ENCODE measurements at regions not wholly inside any gene's neighbourhood (a gene's known extent, or its start where the extent isn't known, plus 50 kb on each side); places are given as distances from the start of the nearest gene placed in this dataset.
"Not testable (repeated sequence)": the region's sequence is repeated elsewhere in the genome, so short reads cannot be mapped to it uniquely, and the experiment has no call there.

- intact Hi-C loops (cut with DNase I) = no loop called here
- no peak for DNase-seq (ENCODE audit: low spot score)
These were observed 437.1 kb downstream of the PRR16 start for GRCh38 chr5:120901199-120901598.

DNA sequence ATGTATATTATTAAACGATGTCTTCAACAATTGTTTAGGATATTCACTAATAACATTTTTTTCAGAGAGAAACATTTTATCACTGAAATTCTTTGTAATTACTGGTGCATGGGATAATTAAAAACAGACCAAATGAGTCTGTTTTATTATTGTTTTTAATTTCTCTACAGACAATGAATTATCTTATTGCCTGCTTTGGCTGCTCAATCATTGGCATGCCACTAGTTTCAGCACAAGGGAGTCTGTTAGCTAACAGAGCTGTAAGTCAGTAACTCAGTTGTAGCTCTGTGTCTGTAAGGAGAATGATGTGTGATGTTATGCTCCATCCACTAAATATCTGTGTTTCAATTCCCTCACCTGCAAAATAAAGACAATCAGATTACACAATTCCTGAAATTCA, 443.9 kb downstream of the PRR16 start:
- intact Hi-C loops (cut with DNase I) = no loop called here
- DNase-seq (ENCODE audit: low spot score) = no peak

DNA sequence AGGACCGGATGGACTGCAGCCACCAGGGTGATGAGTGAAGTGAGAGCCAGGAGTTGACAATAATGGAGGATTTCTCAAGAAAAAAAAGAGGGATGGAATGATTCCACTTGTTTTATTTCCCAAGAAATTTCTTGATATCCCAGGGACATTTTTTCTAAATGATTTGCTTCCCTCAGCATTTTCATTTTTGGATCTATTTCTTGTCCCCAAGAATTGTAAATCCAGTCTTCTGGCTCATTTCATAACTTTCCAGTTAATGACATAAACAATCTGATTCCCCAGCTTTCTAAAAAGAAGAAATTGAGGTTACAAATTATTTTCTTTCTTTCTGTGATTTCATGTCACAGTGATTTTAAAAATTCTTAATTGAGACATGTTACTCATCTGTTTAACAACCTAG, 446.5 kb downstream of the PRR16 start:
- intact Hi-C loops (cut with DNase I) = no loop called here
- DNase-seq (ENCODE audit: low spot score) = no peak

GRCh38 chr5:120913396-120913795, 449.3 kb downstream of the PRR16 start:
- intact Hi-C loops (cut with DNase I) = no loop called here
- no peak for DNase-seq (ENCODE audit: low spot score)

GRCh38 chr5:120917214-120917758, 453.2 kb downstream of the PRR16 start:
- intact Hi-C loops (cut with DNase I) = no loop called here
- no peak for DNase-seq (ENCODE audit: low spot score)

DNA sequence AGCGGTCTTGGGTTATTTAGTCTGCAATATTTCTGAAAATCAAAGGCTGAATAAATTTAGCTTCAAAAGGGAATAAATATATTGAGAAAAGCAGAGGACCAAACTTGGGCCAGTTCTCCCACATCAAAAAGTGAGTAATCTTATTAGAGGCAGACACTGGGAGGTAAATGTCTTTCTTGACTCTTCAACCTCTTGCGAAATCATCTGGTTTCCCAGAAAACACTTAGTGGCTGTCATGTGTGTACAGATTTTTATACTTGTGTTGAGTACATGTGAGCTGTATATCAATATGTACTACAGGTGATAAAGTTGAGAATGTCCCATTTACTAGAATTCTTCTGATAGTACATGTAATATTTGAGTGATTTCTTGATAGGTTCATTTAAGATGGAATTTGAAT, 454.9 kb downstream of the PRR16 start:
- intact Hi-C loops (cut with DNase I) = no loop called here
- DNase-seq (ENCODE audit: low spot score) = no peak

DNA sequence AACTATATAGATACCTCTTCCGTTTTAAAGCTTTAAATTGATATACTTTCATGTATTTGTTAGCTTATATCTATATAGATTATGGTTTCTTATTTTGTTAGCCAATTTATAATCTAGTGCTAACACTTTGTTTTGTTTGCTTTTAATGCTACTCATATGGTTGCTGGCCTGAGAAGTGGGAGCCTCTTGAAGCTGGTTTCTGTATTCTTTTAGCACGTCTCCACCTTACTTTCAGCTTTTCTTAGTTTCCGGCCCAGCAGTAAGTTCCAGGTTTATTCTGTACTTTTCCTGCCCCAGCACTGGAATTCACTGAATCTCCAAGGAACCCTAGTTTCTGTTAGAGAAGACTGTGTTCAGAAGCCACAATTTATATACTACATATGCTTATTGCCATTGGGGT, 458.9 kb downstream of the PRR16 start:
- no peak for DNase-seq (ENCODE audit: low spot score)
- intact Hi-C loops (cut with DNase I) = no loop called here

DNA sequence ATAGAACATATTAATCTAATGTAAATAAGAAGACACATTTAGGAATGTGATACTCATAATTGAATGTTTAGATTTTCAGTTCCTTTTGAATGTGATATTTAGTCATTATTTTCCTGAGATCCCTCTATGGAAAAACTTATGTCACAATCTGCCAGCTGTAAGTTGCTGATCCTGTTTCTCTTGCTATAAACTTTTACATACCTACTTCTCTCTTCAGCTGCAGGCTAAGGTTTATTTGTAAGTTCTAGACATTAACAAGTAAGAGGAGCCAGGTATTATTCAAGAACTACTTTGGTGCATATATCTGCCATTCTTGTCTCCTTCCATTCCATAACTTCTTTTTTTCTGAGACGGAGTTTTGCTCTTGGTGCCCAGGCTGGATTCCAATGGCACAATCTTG, 462.4 kb downstream of the PRR16 start:
- intact Hi-C loops (cut with DNase I) = no loop called here
- DNase-seq (ENCODE audit: low spot score) = no peak

GRCh38 chr5:120927950-120928530, 463.9 kb downstream of the PRR16 start:
- intact Hi-C loops (cut with DNase I) = no loop called here
- no peak for DNase-seq (ENCODE audit: low spot score)

GRCh38 chr5:120932480-120932879, 468.4 kb downstream of the PRR16 start:
- intact Hi-C loops (cut with DNase I) = no loop called here
- DNase-seq (ENCODE audit: low spot score) = no peak

DNA sequence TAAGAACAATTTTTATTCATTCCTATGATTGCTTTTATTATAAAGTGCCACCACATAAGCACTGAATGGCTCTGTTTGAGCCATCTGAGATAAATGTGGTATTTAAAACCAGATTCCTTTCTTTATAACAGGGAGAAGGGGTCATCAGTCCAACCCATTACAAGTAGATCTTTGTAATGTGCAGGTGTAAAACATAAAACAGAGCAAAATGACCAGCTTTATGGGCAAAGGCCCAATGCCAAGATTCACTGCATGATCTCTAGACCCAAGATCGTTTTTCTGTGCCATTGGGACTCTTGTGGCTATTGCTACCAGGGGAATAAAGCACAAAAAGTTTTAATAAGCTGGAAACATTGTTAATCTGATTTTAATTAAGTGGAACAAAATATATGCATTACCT, 469.9 kb downstream of the PRR16 start:
- no peak for DNase-seq (ENCODE audit: low spot score)
- intact Hi-C loops (cut with DNase I) = no loop called here

- DNase-seq (ENCODE audit: low spot score) = peak; percentile 75
- intact Hi-C loops (cut with DNase I) = no loop called here
These were observed 472.6 kb downstream of the PRR16 start for GRCh38 chr5:120936652-120937051.

DNA sequence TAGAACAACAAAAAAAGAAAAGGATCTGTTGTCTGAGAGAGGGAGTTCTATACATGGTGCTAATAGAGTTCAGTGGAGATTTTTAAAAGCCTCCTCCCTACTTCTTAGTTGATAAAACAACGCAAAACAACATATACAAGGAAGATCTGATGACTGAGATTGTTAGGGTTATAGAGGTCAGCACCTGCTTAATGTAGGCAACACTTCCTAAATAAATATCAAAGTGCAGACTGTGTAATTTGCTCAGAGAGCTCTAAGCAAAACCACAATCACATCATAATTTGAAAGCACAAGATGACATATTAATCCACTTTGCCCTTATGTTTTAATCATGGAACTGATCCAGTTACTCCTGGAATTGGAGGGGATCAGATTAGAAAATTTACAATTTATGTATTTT, 474.5 kb downstream of the PRR16 start:
- no peak for DNase-seq (ENCODE audit: low spot score)
- intact Hi-C loops (cut with DNase I) = no loop called here

- intact Hi-C loops (cut with DNase I) = no loop called here
- no peak for DNase-seq (ENCODE audit: low spot score)
These were observed 478.7 kb downstream of the PRR16 start for GRCh38 chr5:120942596-120943350.

DNA sequence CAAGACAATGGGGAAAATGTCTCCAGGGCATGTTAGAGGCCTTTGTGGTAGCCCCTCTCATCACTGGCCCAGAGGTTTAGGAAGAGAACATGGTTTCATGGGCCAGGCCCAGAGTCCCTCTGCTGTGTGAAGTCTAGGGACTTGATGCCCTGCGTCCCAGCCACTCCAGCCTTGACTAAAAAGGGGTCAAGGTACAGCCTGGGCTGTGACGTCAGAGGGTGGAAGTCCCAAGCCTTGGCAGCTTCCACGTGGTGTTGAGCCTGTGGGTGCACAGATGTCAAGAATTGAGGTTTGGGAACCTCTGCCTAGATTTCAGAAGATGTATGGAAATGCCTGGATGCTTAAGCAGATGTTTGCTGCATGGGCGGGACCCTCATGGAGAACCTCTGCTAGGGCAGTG, 485.5 kb downstream of the PRR16 start:
- DNase-seq (ENCODE audit: low spot score); intact Hi-C loops (cut with DNase I): not testable (repeated sequence)

DNA sequence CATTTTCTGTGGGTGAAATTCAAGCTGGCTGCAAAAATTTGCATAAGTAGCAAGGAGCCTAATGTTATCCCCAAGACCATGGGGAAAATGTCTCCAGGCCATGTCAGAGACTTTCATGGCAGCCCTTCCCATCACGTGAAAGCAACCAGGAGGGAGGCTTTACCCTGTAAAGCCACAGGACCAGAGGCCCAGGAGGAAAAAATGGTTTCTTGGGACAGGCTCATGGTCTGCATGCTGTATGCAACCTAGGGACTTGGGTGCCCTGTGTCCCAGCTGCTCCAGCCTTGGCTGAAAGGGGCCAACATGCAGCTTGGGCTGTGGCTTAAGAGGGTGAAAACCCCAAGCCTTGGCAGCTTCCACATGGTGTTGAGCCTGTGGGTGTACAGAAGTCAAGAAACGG, 489.3 kb downstream of the PRR16 start:
- intact Hi-C loops (cut with DNase I); DNase-seq (ENCODE audit: low spot score): not testable (repeated sequence)

- intact Hi-C loops (cut with DNase I) = no loop called here
- DNase-seq (ENCODE audit: low spot score) = no peak
These were observed 490.2 kb downstream of the PRR16 start for GRCh38 chr5:120954255-120954654.

GRCh38 chr5:120955795-120956194, 491.7 kb downstream of the PRR16 start:
- no peak for DNase-seq (ENCODE audit: low spot score)
- intact Hi-C loops (cut with DNase I) = no loop called here

- intact Hi-C loops (cut with DNase I) = no loop called here
- no peak for DNase-seq (ENCODE audit: low spot score)
These were observed 494.9 kb downstream of the PRR16 start for GRCh38 chr5:120958877-120959485.

DNA sequence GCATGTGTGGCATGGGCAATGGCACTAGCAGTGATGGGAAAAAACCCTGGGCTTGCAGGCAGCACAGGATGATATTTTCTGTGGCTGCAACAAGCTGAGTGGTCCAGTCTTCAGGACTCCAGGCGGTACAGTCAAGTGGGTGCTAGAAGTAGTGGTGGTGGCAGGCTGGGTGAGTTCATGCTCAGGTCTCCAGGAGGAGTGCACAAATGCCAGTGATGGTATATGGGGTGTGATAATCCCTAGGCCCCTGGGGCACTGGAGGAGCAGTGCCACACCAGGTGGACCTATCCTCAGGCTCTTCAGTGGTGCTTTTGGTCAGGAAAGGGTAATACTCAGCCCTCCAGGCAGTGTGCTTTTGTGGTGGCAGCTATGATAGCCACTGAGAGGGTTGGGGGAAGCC, 496.4 kb downstream of the PRR16 start:
- no peak for DNase-seq (ENCODE audit: low spot score)
- intact Hi-C loops (cut with DNase I) = no loop called here

- DNase-seq (ENCODE audit: low spot score) = no peak
- intact Hi-C loops (cut with DNase I) = no loop called here
These were observed 503.3 kb downstream of the PRR16 start for GRCh38 chr5:120967366-120967765.
